NCI-H2029 treated with DMSO at 0.1 percent for 48 hours (cell line): ENCODE measurements at regions not wholly inside any gene's neighbourhood (a gene's known extent, or its start where the extent isn't known, plus 50 kb on each side); places are given as distances from the start of the nearest gene placed in this dataset.

ENCODE experiments used
- DNase-seq: peaks from one replicate; lab custom pipeline; 2025; lab: John Stamatoyannopoulos, UW

DNA sequence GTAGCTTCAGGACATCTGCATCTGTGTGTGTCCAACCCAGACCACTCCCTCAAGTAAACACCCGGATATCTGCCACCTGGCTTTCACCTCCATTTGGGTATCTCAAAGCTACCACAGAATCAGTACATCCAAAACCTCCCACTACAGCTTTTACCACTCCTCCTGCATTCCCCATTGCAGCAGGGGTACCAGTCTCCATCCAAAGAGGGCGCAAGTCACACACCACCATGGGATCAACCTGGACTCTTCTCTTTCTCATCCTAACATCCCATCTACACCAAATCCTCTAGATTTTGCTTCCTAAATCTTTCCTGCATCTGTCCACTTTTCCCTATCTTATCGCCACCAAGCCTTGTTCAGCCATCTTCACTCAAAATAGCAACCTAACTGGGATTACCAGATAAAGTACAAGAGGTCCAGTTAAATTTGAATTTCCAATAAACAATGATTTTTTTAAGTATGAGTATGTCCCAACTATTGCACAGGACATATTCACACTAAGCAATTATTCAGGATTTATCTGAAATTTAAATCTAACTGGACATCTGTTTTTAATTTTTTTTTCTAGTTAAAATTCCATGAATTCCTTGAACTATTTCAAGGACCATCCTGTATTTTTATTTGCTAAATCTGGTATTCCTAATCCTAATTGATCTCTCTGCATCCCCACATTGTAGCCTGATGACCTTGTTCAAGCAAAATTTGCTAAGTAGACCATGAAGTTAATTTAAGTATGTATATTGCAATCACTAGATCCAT, 164.3 kb upstream of the MLN start:
- DNase-seq: no peak

DNA sequence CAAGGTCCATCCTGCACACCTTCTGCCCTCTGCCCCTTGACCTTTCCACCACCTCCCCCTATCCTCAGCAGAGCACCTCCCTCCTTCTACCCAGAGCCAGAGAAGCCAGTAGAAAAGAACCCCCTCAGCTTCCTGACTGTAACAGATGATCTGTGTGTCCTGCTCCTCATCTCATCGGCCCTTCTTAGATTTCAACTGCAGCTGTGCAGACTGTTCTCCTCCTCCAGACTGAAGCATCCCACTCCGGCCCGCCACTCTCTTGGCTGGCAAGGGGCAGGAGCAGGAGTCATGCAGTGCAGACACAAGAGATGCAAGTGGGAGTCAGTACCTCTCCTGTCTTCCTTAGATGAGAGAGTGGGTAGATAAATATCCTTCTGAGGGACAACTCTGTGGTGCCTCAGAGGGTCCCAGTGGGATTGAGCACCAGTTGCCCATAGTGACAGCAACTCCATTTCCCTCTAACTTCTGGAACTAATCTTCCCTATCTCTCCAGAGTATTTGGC, 163.5 kb upstream of the MLN start:
- no peak for DNase-seq

DNA sequence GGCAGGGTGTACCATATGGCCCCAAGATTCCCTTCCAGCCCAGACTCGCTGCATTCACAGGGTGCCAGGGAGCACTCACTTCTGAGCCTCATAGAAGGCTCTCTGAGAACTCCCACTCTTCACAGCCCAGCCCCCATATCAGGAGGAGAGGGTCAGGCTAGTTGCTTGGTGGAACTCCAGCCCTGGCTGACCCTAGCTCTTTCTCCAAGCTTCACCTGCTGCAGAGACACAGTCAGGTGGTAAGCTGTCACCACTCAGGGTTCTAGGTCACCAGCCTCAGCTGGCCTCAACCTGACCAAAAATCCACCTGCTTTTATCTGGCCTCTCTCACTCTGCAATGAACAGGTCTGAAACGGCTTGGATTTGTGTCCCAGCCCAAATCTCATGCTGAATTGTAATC, 162.7 kb upstream of the MLN start:
- DNase-seq: no peak

DNA sequence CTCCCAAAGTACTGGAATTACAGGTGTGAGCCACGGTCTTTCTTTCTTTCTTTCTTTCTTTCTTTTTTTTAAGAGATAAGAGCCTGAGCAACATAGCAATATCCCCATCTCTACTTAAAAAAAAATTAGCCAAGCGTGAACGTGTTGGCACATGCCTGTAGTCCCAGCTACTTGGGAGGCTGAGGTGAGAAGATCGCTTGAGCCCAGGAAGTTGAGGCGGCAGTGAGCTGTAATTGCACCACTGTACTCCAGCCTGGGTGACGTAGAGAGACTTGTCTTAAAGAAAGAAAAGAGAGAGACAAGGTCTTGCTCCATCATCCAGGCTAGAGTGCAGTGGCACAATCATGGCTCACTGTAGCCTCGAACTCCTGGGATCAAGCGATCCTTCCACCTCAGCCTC, 162.0 kb upstream of the MLN start:
- no peak for DNase-seq

DNA sequence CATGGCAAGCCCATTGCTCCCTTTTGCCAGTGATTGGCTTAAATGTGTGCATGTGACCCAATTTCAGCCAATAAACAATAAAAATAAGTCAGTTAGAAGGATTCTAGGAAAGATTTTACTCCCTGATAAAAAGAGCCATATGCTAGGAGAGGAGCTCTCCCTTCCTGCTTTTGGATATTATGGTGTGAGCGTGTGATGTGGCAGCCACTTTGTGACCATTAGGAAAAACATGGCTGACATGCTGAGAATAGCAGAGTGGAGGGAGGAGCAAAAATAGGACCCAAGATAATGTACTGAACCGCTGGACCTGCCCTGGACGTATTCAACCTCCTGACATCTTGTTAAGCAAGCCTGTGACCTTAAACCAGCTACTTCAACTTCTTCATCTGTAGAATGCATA, 160.6 kb upstream of the MLN start:
- no peak for DNase-seq

DNA sequence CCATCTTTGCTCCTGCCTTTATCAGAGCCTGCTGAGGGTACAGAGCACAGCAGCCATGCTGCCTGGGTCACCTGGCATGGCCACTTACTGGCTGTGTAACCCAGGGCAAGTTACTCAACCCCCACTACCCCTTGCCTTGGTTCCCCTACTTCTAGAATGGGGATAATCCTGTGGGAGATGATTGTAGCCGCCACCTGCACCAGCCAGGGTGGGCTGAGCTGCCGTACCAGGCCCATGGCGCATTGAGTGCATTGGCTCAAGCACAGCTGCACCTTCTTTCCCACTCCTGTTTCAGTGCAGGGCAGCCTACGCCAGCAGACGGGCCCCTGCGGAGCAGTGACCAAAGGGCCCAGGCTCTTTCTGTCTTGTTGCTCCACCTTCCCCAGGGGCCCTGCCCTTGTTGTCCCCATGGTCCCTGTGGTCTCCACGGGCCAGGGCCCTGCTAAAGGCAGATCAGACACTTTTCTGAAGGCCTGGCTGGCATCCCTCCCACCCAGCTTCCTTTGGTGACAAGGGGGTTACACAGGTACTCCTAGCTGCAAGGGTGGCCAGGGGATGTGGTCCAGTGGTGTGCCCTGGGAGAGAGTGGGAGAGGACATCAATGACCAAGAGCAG, 159.4 kb upstream of the MLN start:
- no peak for DNase-seq

DNA sequence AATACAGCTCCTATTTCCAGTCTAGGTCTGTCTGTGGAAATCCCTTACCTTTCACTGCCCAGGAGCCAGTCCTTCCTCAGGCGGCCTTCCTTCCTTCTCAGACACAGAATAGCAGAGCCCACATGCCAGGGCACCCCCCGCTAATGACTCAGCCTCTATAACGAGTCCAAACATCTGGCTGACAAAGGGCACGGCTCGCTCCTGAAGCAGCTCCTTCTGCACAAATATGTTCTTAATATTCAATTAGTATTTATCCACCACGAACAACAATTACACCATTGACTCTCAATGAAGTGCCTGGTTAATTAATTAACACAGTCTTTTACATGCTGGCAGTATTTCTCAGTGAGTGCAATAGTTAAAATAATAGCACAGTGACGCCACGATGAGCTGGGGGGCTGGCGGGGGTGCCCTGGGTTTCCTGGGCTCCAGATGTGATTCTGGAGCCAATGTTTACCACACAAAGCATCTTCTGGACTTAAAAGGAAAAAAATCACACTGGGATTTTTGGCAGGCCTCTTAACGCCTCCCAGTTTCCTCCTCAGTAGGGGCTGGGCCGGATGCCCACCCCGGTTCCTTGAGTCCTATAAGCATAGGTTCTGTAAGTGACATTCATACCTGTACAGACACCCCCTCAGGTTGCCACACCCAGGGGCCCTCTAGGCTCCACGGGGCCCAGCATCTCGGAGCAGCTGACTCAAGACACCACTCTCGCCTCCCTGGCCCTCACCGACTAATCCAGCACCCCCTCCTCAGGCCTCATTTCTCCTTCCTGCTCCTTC, 158.6 kb upstream of the MLN start:
- no peak for DNase-seq

DNA sequence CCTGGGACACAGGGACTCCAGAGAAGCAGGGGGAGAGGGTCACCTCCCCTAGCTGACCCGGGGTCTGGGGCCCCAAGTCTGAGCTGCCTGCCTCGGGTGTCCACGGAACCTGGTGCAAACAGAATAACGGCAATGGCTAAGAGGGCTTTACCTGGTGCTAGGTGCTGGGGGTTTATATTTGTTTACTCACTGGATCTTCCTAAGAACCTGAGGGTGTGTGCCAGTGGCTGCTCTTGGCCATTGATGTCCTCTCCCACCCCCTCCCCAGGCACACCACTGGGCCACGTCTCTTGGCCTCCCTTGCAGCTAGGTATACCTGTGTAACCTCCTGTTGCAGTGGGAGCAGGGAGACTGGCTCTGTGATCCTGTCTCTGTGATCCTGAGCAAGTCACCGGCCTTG, 157.9 kb upstream of the MLN start:
- no peak for DNase-seq

DNA sequence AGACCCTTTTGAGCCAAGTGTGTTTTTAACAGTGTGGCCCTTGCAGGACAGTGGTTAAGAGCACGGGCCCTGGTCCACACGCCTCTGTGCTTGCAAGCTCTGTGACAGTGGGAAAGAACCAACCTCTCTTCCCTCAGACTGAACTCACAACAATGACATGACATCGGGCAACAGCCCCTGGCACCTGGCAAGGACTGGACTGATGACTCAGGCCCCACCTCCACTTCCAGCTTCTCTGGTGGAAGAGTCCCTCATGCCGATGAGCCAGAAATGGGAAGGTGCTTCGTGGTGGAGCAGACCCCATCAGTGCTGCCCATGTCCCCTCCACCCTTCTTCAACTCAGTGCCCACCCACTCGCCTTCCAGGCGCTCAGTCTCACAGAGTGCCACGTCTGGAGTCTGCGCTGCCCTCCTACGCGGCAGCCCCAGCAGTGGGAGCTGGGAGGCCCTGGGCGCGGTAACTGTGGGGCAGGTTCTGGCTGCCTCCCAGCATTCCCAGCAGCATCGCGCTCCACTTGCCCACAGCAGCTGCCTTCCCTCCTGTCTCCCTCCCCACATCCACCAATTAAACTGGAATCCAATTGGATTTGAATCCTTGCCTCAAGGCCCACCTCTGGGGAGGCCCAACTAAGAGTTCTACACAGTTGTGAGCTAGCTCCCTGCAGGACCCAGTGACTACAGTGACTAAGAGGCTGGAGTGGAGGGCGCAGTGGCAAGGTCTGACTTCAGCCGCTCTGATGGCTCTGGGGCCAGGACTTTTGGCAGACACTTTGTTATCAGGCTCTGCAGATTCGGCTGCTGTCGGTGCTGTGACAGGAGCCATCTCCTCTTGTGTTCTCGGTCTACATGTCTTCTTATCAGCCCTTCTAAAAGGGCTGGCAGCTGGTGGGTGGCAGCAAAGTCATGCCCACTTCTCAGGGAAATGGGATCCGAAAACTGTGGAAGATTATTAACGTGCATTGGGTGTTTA, 156.8 kb upstream of the MLN start:
- DNase-seq: no peak

DNA sequence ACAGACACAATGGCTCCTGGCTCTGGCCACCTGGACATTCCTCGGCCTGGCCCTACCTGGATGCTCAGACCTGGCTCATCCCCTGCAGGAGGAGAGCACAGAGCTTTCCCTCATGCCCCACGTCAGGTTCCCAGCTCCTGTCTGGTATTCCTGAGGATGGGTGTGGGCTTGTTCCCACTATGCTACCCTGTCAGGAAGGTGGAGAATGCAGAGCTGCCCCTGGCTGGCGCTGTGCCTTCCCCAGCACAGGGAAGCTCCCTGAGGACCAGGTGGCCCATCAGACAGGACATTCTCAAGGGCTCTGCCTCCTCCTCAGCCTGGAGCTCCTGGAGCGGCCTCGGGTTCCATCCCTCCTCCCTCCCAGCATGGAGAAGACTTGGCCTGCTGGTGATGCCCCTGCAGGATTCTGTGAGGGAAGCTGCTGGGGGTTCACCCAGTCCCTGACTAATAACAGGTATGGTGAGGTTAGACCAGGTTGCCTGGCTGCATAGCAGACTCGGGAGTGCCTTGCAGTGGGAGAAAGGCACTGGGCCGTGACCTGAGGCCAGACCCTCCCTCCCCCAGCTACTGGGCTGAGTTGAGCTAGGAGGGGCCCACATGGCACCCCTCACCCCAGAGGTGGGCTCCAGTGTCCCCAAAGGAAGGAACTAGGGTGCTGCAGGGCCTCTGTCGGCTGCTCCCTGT, 156.0 kb upstream of the MLN start:
- DNase-seq: no peak

DNA sequence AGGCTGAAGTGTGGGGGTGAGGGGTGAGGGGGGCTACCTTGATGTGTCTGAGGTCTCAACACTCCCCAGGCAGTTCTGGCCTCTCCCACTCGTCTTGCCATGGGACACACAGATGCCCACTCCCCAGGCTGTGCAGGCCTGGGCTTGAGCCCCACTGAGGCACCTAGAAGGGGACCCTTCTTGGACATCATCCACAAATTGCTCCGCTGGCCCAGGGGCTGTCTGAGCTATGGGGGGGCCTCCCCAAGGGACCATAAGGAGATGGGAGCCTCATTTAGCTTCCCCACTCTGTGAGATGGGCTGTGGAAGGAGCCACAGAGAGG, 155.5 kb upstream of the MLN start:
- DNase-seq: no peak

DNA sequence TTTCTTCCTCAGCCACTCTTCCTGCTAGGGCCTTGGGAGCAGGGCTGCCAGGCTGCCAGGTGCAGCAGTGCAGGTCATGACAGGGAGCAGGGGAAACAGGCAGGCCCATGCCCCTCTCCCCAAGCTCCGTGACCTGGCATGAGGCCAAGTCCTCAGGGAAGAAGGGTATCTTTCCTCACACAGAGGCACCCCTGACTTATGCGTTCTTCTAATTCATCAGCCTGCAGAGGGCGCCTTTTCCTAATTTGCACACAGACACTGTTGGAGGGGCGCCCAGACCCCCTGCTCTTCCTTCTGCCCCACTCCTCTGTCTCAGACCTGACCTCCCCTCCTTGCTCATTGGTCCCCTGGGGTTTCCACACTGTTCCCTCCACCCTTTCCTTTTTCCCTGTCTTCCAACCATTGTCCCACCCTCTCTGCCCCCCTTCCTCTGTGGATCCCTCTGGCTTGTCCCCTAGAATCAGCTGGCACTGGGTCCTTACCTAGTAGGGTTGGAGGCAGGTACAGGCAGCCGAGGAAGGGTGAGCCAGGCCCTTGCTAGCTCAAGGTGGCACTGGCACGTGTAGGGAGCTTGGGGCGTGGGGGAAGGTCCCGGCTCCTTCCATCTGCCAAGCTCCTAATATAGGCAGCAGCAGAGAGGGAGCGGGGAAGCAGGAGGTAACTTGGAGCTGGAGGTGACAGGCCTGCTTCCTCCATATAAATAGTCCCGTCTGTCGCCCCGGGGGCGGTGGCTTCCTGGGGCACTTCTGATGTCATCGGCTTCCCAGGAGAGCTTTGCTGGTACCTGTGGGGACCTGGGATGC, 154.9 kb upstream of the MLN start:
- DNase-seq: peak; percentile 7

DNA sequence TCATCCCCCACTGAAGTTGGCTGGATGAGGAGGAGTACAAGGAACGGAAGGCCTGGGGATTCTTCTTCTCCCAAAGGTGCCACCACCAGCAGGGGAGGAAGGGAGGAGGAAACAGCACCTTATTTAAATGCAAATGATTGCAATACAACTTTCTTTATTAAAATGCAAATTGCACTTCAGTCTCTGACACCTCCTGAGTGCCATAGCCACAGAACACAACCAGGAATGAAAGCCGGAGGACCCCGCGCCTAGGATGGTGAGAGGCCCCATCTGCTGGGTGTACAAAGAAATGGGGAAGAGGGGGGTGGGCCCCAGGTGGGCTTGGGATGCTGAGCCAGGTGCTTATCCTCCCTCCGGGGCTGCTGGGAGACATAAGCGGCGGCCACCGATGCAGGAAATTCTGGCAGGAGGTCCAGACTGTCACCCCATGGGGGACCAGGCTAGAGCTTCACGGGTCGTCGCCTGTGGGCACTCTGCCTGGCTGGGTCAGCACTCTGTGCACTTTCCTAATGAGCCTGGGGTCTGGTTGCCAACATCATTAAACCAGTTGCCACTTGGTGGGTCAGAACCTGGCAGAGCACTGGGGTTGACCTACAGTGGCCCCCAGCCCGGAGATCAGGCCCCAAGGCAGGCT, 154.2 kb upstream of the MLN start:
- no peak for DNase-seq

DNA sequence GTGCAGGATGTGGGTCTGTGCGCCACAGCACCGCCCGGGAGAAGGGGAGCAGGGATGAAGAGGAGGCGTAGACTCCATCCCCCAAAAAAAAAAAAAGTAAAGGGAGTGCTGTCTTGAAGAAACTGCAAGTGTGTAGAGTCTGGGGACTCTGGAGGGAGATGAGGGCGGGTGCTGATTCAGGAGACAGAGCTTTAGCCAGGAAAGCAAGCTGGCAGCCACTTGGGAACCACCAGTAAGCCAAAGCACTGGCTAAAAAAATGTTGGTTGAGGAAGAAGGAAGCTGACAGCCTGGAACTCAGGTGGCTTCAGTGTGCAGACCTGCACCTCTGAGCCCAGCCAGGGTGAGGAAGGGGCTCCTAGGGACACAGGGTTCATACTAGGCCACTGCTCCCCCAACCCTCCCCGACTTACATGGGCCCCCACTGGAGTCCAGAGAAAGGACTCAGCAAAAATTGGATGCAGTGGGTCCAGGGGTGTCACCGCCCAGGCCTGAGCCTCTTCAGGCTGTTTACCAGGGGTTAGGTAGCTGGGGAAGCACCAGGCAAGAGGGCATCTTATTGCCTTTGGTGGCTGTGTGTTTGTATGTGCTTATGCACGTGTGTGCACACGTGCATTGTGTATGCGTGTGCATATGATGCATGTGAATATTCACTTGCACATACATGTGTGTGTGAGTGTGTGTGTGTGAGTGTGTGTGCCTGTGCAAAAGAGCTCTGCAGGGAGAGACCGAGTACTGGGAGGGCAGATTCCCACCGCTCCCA, 153.5 kb upstream of the MLN start:
- no peak for DNase-seq

DNA sequence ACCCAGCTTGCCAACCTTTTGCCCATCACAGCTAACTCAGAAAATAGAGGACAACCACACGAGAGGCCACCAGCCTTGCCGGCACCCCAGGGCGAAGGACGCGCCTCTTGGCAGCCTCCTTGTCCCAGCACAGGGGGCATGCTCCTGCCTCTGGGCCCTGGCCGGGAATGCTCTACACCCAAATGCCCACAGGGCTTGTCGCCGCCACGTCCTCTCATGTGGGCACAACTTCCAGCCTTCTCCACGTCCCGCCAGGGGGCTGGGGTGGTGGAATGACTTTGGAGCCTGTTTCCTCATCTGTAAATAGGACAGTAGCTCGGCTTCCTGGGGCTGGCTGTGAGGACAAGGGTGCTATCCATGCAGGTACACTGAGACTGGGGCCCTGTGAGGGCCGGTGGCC, 152.4 kb upstream of the MLN start:
- no peak for DNase-seq

DNA sequence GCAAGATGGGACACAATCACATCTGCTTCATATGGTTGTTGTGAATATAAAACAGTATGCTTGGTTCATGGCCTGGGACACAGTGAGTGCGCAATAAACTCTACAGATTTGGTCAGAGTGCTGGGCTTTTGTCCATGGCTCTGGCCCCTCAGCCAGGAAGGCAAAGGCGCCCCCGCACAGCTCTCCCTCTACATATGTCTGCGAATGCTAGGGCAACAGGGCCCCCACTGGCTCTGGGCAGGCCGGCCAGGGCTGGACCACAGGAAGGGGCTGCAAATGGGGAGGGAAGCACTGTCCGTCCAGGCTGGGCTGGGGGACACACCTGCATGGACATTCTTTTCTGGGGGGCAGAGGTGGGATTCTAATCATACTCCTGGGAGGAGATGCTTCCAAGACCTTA, 151.8 kb upstream of the MLN start:
- no peak for DNase-seq

DNA sequence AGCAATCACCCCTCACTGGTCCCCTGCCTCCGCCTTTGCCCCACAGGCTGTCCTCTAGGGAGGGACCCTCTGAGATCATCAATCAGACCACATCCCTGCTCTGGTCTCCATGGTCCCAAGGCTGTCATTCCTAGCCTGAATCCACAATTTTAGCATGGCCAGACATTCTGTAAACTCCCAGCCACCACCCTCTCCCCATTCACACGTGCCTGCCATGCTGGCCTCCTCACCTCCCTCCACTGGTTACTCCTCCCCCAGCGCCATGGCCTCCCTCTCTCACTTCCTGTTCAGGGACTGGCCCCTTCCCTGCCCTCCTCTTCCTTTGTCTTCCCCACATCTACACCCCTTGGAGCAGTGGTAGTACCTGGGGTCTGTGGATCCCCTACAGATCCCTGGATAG, 150.7 kb upstream of the MLN start:
- no peak for DNase-seq

DNA sequence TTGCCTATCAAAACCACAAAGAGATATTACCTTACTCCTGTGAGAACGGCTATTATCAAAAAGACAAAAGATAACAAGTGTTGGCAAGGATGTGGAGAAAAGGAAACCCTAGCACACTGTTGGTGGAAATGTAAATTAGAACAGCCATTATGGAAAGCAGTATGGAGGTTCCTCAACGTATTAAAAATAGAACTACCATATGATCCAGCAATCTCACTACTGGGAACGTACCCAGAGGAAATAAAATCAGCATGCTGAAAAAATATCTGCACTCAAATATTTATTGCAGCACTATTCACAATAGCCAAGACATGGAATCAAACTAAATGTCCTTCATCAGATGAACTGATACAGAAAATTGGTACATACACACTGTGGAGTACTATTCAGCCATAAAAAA, 149.4 kb upstream of the MLN start:
- no peak for DNase-seq

DNA sequence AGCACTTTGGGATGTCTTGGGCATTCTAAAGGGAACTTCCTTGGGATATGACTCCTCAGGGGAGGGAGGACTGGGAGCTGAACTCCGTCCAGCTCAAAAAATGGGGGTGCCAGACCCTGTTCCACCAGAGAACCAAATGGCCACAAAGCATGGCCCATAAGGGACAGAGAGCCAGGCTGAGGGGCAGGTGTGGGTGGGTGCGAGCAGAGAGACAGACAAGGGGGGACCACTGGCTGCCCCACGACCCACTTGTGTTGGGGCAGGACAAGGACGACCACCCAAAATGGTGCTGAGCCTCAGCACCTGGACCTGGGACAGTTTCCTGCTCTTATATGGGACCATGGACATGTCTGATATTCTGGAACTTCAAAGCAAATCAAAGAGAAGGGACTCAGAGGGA, 148.2 kb upstream of the MLN start:
- no peak for DNase-seq
